Stimulated activated CD8-positive, alpha-beta memory T cell treated with anti-CD3 and anti-CD28 coated beads, Interleukin-2, amount 100 ng/mL, for 1 hour (primary cell): ENCODE measurements at regions not wholly inside any gene's neighbourhood (a gene's known extent, or its start where the extent isn't known, plus 50 kb on each side); places are given as distances from the start of the nearest gene placed in this dataset.

Source experiments
- DNase-seq, 2 donors: peaks; one replicate each; pipeline ENCODE4 v3.0.0-alpha.2; 2020; ENCODE audit warnings: low read depth in 2 of 2

DNA sequence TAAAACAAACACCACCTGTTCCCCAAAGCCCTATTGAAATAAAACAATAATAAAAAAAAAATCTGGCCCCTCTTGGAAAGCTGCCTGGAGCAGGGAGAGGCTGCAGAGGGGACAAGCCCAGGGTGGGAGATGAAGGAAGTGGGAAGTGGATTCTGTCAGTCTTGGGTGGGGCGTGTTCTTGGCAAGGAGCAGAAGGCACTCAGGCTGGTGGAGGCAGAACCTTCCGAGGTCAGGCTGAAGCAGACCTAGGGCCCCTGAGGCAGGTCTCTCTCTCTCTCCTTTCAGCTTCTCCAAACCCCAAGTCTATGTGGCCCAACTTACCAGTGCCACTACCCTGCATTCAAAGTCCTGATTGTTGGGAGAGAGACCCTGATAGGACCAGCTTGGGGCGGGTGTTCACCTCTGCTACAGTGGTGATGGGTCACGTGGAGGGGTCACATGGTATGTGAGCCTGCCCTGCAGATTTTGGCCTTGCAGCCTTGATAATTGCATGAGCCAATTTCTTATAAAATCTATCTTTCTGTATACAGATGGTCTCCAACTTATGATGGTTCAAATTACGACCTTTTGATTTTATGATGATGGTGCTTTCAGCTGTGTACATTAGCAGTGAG is 145.4 kb upstream of the C1orf174 start:
- no peak for DNase-seq

DNA sequence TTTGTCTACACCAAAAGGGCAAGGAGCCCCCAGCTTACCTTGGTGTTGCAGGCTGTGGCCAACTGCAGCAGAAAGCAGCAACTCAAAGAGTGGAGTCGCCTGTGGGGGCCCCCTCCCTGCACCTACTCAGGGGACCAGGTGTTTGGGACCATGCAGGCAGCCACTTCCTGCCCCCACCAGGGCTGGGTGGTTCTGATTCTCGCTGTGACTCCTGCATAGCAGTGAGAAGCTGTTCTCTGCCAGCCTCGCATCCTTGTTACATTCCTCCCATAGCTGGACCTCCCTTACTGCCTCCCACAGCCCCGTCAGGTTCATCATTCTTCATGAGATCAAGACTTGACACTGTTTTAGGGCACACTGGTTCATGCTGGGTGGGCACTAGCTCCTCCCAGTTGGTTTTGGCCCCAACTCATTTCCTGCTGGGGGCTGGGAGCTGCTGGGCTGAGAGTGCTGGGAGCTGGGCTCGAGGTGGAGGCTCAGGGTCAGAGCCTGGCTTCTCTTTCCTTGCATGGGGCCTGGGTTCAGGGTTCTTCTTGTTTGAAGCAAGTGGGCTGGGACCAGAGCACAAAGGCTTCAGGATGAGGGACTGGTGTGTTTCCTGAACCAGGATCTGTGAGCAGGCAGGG is 146.9 kb upstream of the C1orf174 start:
- DNase-seq = no peak

GRCh38 chr1:4047666-4048065 is 147.6 kb upstream of the C1orf174 start:
- no peak for DNase-seq

DNA sequence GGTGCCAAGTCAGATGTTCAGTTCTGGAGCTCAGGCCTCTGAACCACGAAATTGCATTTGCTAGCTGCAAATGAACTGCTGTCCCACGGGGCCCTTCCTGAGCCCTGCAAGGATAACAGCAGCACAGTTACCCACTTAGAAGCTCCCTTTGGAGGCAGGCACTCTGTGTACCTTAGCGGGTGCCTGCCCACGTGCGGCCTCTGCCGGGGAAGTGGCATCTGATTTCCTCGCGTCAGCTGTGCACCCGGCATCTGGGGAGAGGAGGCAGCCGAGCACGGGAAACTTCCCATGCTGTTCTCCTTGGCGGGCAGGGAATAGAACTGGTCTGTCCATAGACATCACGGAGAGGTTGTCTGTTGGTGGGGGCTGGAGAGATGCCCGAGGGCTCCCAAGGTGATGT is 148.0 kb upstream of the C1orf174 start:
- DNase-seq = no peak

- DNase-seq = no peak
Observed at GRCh38 chr1:4048921-4049320, 148.8 kb upstream of the C1orf174 start.

DNA sequence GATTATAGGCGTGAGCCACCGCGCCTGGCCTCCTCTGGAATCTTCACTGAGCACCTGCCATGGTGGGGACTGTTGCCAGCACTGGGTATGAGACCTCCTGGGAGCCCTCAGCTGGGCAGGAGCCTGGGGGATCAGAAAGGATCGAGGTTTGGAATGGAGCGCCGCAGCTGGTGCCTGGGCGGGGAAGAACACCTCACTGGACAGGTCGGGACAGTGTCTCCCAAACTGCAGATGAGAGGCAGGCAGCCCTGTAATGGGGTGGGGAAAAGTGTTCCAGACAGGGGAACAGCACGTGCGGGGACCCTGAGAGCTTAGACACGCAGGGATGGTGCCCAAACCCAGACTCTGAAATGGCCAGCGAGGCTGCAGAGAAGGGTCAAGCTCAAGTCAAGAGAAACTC is 150.9 kb upstream of the C1orf174 start:
- DNase-seq = no peak

DNA sequence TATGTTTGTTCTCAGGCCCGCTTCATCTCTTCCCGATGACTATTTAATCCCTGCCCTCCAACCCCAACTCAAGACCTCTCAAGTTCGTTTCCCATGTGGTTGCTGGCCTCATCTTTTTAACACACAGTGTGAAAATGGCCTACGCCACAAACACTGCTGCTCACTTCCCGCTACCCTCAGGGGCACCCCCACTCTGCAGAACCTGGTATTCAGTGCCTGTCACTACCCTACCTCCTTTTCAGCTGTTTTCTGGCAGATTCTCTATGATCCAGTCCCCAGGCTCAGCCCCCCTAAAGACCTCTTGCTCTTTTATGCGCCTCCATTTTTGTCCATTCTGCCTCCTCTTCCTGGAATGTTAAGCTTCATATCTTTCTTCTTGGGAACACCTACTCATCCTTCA is 152.6 kb upstream of the C1orf174 start:
- no peak for DNase-seq

GRCh38 chr1:4053160-4053748 is 153.2 kb upstream of the C1orf174 start:
- no peak for DNase-seq

- no peak for DNase-seq
Observed at GRCh38 chr1:4053774-4054173, 153.7 kb upstream of the C1orf174 start.

GRCh38 chr1:4055294-4055967 is 155.4 kb upstream of the C1orf174 start:
- no peak for DNase-seq

GRCh38 chr1:4056422-4056821 is 156.3 kb upstream of the C1orf174 start:
- no peak for DNase-seq

GRCh38 chr1:4056989-4057388 is 156.9 kb upstream of the C1orf174 start:
- no peak for DNase-seq

DNA sequence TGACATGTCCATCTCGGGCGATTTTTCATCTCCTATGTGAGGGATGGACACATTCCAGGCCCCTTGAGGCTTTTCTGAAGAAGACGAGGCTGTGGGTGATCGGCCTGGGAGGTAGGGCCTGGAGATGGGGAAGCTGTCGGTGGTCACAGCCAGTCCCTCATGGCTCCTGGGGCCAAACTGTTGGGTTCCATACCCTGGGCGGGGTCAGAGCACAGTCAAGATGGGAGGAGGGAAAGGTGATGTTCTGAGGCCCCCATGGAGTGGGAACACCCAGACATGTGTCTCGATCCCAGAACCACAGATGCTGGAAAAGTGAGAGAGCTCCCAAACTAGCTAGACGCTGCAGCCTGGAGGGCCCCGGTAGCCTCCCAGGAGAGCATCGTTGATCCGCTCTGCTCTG is 157.5 kb upstream of the C1orf174 start:
- DNase-seq = no peak

GRCh38 chr1:4058122-4058521 is 158.1 kb upstream of the C1orf174 start:
- DNase-seq = no peak

- DNase-seq = no peak
Observed at GRCh38 chr1:4058706-4059105, 158.6 kb upstream of the C1orf174 start.

- no peak for DNase-seq
Observed at GRCh38 chr1:4059270-4059669, 159.2 kb upstream of the C1orf174 start.

DNA sequence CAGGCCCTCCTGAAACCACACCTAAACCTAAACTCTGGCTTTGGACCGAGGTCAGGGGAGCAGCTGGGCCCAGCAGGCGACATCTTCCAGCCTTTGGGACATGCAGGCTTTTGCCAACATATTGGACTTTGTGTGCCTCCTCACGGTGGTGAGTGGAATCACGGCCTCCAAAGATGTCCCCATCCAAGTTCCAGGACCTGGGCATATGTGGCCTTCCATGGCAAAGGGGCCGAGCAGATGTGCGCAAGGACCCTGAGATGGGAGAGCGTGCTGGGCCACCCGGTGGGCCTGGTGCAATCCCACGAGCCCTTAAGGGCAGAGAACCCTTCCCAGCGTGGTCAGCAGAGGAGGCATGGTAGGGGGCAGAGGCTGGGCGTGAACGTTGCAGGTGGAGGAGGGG is 160.8 kb upstream of the C1orf174 start:
- no peak for DNase-seq

- no peak for DNase-seq
Observed at GRCh38 chr1:4061521-4062031, 161.5 kb upstream of the C1orf174 start.

GRCh38 chr1:4062041-4062440 is 162.0 kb upstream of the C1orf174 start:
- no peak for DNase-seq

DNA sequence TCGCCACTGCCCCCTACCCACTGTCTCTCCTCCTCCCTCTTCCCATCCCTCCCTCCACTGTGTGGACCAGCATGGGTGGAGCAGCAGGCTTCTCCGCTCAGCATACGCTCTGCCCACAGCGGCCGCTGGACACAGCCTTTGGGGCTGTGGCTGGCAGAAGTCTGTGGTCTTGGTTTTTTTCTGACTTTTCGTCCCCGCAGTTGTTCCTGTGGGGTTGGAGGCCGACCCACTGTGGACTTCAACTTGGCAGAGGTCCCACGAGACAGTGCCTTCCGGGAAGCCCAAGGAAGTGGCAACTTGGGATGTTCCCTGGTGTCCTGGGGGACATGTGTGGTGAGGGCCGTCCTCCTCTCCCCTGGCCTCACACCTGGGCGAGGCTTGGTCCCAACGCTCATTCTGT is 162.5 kb upstream of the C1orf174 start:
- no peak for DNase-seq

DNA sequence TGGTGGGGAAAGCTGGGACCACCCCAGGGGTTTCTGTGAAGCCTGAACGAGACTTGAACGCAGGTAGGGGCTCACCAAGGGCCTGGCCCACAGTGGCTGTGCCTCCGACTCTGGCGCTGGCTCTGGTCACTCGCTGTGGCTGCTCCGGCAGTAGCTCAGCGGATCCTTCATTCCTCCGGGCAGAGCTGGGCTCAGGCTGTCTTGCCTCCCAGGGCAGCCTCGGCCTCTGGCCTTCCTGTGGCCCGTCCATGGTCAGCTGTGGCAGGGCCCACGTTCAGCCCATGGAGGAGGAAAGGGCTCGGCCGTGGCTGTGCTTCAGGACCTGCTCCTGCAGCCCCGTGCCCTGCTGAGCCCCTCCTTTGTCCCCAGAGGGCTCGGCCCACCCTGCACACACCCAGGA is 162.9 kb upstream of the C1orf174 start:
- no peak for DNase-seq

DNA sequence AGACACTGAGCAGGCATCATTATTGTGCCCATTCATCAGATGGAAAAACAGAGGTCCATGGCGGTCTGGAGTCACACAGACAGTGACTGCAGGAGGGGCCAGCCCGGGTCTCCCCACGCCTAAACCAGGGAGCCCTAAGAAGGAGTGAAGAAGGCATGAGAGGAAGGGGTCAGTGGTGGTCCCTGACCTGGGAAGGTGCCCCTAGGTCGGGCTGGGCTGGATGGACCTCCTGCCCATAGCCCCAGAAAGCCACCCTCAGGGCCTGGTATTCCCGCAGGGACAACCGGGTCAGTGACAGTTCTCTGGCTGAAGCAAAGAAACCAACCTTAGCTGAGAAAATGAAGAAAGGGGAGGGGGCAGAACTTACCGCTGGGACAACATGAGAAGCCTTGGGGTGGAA is 163.4 kb upstream of the C1orf174 start:
- DNase-seq = no peak
